ENCODE measurements at regions not wholly inside any gene's neighbourhood (a gene's known extent, or its start where the extent isn't known, plus 50 kb on each side); places are given as distances from the start of the nearest gene placed in this dataset.
"Not testable (repeated sequence)": the region's sequence is repeated elsewhere in the genome, so short reads cannot be mapped to it uniquely, and the experiment has no call there.

DNA sequence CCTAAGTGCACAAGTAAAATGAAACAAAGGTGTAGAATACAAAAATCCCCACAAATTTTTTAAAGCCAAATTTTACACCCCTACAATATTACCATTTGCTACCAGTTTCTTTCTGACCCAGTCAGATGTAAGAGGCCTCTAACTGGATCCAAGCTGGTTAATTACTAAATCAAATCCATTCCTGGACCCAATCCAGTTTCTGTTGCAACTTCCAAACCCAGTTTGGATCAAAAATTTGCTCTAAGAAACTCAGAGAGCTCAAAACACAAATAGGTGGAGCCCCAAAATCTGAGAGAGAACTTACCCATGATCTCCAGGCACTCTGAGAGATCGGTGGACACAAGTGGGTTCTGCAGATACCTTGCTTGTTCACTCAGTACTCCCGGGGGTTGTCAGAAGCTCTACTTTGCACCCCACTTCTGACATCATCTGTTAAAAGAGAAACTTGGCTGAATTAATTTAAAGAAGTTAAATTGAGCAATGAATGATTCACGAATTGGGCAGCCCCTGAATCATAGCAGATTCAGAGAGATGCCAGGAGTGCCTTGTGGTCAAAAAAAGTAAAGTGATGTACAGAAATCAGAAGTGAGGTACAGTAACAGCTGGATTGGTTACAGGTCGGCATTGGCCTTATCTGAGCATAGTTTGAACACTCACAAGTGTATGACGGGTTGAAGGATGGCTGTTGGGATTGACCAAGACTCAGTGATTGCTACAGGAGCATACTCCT, 448.0 kb downstream of the KCNT2 start:
- no peak for DNase-seq (ENCODE audit: low read depth)

DNA sequence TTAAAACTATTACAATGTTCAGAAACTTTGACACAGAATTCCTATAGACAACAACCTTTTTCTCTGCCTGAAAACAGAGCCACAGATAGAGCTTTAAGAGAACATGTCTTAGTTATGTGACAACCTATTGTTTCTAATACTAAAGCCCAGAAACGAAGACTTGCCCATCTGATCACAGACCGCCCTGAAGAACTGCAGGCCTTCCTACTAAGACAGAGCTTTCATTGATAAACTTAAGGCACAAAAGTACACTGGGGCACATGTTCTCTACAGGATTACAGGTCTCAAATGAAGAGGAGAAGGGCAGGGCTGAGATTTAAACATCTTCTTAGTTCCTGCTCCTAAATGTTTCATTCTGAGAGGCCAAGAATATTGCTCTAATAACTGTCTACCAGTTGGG, 452.7 kb downstream of the KCNT2 start:
- no peak for DNase-seq (ENCODE audit: low read depth)

DNA sequence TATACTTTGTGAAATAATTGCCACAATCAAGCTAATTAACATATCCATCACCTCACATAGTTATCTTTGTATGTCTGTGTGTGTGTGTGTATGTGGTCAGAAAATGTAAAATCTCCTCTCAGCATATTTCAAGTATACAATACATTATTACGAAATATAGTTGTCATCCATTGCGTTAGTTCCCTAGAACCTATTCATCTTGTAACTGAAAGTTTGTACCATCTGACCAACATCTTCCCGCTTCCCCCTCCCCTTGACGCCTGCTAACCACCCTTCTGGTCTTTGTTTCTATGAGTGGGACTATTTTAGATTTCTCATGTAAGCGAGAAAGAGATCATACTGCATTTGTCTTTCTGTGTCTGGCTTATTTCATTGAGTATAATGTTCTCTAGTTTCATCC, 455.3 kb downstream of the KCNT2 start:
- no peak for DNase-seq (ENCODE audit: low read depth)

DNA sequence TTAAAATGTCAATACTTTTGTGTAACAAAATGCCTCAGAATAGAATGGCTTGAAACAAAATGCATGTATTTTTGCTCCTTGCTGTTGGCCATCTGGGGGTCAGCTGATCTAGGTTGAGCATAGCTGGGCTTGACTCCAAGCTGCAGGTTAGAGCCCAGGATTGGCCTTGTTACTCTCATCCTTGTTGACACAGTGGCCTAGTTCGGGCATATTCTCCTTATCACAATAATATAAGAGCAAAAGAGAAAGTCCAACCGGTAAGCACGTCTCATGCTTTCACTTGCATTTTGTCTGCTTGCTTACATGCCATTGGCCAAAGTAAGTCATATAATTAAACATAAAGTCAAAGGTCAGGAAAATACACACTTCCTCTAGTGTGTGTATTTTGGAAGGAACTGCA, 456.2 kb downstream of the KCNT2 start:
- DNase-seq (ENCODE audit: low read depth): no peak

DNA sequence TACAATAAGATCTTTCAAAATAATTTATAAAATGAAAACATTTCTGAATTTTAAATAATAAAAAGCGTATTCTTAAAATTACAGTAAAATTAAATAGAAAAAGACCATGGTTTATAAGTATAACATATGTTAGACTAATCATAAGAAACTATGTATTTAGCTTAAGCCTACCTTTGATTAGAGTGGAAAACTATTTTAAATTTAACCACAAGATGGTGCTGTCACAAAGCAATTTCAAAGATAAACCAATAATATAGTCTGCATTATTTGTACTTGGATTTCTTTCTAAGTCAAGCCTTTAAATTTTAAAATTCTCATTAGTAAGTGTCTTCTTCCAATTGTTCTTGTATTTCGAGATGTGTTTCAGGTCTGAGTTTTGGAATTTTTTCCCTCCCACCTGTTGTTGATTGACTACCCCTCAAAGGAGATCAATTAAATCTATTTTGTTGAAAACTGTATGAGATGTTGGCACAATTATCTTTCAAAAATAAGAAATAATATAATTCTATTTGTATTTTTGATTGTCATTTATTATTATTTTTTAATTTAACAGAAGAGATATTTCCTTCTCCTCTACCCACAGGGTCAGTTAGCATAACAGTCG, 459.8 kb downstream of the KCNT2 start:
- no peak for DNase-seq (ENCODE audit: low read depth)

DNA sequence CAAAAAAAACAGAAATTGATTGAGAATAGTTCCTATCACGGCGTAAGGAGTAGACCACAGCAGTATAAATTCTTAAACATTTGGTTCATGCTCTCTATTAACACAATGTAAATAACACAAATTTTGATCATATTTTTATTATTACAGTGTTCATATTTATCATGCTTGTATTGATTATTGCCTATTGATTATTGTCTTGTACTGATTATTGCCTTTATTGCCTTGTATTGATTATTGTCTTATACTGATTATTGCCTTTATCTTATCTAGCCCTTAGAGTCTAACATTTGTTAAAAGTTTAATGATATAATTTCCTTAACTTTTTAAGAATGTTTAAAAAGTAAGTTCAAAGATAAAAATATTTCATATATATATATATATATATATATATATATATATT, 460.7 kb downstream of the KCNT2 start:
- DNase-seq (ENCODE audit: low read depth): no peak

DNA sequence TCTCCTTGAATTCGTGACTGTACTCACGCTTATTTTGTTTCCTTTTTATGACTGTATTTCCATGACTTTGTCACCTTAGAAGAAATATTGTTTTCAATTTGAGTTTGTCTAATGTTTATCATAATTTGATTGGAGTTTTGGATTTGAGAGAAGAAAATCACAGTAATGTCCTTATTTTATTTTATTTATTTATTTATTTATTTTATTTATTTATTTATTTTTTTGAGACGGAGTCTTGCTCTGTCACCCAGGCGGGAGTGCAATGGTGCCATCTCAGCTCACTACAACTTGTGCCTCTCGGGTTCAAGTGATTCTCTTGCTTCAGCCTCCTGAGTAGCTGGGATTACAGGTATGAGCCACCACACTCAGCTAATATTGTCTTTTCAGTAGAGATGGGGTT, 463.1 kb downstream of the KCNT2 start:
- not testable (repeated sequence) for DNase-seq (ENCODE audit: low read depth)

DNA sequence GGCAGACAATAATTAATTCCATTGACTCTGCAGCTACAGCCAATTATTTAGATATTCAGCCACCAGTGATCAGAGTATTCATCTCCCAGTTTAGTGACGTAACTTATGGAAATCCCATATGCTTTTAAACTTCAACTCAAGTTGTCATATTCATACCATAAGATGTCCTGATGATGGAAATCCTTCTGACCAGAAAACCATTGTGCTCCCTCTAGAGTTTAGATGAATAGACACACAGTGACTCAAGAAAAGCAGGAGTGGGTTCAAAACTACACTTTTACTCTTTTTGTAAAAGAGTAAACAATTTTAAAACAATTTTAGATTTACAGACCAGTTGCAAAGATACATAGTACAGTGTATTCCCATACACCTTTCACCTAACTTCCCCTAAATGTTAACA, 463.7 kb downstream of the KCNT2 start:
- no peak for DNase-seq (ENCODE audit: low read depth)

DNA sequence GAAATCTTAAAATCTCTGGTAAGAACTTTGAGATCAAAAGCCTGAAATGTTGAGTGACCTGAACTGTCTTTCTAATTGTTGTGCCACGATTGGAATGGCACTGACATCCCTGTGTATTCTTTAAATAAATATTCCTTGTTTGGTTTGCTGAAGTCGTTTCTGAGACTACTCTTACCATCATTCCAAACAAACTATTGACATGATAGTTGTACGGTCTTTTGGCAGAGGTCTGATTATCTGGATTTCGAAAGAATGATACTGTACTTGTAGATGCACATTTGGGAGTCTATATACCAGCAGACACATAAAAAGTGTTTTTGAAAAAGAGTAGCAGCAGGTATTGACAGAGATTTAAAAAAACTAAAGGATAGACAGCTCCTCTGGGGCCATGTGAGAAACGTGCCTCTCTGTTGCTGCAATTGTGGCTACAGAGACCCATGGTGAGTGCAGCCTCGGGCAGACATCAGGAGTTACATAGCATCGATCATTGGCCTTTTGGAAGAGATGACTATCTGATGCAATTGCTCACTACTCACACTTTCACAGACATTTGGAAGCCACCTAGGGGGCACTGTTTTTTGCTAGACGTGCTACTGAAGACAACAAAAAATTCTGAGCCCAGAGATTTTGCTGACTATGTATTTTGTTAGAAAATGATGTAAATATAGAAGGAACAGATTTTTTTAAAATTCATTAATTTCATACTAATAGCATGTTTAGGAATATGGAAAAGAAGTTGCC, 464.5 kb downstream of the KCNT2 start:
- no peak for DNase-seq (ENCODE audit: low read depth)

DNA sequence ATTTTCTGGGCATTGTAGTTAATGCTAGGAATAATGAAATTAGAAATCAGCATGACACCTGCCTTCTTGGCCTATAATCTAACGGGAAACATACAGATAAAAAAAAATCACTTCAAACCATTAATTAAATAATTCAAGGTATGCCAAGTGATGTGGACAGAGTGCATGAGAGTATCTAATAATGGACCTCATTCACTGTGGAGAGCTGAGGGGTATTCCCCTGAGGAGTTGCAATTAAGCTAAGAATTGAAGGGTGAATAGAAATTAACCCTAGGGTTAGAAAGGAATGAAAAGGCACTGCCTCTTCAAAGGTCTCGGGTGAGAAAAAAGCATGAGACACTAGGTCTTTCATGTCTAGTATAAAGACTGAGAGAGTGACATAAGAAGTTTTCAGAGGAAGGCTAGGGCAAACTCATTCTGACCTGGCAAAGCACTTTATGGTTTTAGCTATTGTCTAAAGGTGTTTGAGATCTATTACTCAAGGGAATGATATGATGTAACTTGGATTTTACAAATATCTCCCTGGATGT, 466.1 kb downstream of the KCNT2 start:
- no peak for DNase-seq (ENCODE audit: low read depth)

DNA sequence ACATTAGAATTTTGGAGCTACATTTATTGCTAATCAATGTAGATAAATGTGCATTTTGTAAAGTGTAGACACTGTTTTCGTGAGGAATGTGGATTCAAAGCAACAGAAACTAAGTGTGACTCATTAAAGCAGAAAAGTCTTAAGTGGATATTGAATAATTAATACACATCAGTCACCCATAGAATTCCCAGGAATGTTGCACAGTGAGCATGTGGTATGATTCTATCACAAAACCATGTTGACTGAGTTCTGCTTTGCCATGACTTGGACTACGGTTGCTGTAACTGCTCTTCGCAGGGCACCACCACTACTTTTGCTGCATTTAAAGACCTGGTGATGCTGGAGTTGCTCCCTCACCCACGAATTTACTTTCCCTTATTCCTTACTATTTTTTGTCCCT, 471.8 kb downstream of the KCNT2 start:
- DNase-seq (ENCODE audit: low read depth): no peak

DNA sequence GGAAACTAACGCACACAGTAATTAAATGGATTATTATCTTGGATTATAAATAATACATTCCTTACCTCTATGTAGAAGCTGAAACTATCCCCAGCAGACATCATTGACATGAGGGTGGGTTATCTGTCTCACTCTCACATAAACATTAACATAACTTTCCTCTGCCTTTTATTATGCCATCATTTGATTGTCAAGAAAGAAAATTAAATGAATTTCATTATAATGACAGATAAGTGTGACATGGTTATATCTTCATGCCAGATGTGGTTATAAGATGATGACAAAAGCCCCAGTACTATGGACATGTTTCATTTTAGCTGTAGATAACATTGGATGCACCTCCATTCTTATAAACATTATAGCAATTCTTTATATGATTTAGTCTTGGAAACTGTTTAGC, 476.5 kb downstream of the KCNT2 start:
- no peak for DNase-seq (ENCODE audit: low read depth)

DNA sequence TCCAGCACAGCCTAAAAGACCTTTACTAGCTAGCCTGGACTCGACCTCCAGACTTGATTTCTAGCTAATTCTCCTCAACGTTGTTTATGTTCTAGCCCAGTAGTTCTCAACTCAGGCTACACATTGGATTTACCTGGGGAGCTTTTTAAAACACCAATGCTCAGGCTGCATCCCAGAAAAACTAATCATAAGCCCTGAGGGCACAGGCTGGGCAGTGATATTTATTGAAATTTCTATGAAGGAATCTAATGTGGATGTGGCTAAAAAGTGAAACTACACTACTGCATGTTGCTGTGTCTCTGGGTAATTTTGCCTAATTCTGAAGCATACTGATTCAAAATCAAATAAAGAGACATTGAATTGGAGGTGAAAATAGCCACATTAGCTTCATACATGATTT, 479.4 kb downstream of the KCNT2 start:
- no peak for DNase-seq (ENCODE audit: low read depth)

DNA sequence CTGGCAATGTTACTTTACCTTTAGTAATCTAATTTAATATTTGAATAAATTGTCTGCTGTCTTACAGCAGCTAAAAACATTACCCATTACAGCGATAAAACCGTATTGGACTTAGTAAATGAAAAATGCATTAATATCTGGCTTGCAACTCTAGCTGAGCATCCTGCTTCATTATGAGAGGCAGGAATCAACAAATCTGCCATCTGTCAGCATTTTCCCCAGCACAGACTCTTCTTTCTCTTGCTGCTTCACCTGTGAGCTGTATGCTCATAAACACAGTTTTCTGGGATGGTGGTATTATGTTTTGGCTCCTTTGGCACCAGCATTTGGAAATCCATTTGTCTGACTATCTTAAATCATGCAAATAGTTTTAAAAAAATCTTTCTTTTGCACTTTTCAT, 487.1 kb downstream of the KCNT2 start:
- DNase-seq (ENCODE audit: low read depth): no peak

DNA sequence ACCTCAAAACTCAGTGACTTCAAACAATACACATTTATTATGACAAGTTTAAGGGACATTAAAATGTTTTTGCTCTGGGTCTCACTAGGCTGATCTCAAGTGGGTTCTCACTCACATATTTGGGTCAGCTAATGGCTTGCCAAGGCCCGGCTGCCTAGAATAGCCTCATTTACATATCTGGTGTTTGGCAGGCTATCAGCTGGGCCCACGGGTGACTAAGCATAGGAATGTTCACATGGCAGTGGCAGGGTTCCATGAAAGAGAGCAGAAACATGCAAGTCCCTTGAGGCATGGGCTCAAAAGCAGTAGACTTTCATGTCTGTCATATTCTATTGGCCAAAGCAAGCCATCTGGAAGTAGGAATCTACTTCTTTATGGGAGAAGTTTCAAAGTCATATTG, 492.6 kb downstream of the KCNT2 start:
- no peak for DNase-seq (ENCODE audit: low read depth)

DNA sequence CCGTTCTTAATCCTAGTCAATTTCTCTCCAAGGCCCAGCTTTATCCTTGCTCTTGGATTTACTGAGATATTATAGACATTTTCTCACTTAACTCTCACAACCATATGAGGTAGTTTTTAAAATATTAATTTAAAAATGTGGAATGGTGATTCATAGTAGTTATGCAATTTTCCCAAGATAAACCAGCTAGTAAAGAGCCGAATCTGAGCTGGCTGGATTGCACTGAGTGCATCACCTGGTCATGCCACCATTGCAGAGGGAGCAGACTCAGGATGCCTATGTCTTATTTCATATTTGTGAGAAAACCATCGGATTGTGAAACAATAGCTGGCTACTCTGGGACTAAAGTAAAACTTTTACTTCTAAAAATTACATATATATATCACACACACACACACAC, 494.0 kb downstream of the KCNT2 start:
- no peak for DNase-seq (ENCODE audit: low read depth)

DNA sequence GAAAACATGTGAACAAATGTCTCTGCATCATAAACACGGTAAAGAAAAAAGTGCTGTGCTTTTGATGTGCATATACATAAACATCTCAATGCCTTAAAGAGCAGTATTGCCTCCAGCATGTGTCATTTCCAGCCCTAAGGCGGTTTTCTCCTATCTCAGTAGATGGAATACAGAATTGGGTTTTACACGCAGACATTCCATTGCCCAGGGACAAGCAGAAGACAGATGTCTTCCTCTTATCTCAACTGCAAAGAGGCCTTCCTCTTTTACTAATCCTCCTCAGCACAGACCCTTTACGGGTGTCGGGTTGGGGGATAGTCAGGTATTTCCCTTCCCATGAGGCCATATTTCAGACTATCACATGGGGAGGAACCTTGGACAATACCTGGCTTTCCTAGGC, 499.2 kb downstream of the KCNT2 start:
- not testable (repeated sequence) for DNase-seq (ENCODE audit: low read depth)

DNA sequence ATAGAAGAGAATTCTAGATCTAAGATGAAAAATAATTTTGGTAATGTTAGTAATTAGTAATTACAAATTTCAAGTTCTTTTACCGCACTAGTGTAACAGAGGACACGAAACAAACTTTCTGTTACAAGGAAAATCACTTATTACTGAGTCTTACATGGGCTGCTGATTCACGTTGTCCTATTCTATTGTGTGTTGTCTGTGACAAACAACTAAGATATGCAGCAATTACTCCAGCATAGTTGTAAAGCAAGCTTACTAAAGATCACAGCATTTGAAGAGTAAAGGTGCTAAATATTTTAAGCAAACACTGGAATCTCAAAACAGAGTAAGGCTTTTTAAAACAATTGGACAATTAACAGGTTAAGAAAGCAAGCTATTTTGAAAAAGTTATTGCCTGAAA, 502.3 kb downstream of the KCNT2 start:
- DNase-seq (ENCODE audit: low read depth): no peak

DNA sequence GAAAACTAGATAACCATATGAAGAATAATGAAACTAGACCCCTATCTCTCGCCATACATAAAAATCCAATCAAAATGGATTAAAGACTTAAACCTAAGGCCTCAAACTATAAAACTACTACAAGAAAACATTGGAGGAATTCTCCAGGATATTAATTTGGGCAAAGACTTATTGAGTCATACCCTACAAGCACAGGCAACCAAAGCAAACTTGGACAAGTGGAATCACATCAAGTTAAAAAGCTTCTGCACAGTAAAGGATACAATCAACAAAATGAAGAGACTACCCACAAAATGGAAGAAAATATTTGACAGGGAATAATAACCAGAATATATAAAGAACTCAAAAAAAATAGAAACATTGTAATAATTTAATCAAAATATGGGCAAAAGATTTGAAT, 505.4 kb downstream of the KCNT2 start:
- DNase-seq (ENCODE audit: low read depth): no peak

DNA sequence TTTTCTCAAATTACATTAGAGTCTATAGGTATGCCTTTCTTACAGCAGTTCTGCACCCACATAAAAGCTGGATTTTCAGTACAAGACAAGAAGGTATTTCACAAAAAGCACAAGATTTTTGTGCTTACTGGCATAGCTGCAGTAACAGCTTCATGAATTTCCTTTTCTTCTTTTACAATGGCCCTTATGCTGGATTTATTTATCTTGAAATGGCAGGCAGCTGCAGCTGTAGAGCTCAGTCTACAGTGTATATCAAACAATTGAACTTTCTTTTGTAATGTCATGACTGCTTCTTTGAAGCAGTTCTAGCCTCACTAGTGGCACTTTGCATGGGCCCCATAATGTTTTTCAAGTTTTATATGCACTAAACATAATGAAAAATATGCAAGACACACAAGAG, 510.2 kb downstream of the KCNT2 start:
- DNase-seq (ENCODE audit: low read depth): no peak

DNA sequence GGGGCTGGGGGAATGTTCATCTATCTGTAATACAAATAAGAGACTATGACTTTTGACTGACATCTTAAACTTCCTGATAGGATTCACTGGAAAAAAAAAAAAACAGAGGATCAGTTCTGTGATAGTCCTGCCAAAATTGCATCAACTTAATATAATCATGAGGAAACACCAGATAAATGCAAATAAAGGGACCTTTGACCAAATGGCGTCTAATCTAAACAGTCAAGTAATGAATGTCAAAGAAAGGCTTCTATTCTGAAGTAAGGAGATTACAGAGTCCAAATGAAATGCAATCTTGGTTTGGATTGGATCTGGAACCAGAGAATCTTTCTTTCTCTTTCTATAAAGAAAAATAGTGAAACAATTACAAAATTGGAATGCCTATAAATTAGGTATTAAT, 513.4 kb downstream of the KCNT2 start:
- no peak for DNase-seq (ENCODE audit: low read depth)

DNA sequence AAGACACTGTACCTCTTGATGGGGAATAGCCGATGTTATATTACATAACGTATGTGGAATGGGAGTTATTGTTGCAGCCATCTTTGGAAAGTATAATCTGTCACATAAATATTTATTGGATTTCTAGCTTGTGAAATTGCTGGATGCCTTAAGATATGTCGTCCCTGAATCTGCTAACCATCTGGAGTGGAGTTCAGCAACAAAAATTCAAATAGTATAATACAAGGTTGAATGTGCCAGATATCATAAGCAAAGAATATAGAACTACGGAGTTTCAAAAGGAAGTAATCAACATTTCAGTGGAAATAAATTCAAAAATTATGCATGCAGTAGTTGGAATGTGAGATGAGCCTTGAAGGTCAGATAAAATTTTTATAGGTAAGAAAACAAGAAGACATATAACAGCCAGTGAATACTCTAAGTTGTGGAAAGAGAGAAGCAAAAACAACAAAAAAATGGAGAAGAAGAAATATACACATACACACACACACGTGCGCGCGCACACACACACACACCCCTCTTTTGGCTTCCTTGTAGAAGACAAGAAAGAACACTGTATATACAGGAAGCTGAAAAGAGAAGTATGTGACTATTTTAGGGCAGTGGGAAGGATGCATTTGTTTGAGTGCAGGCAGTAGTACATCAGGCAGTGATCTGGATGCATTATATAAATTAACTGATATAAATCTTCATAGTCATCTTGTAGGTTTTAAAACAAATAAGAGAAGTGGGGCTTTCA, 516.7 kb downstream of the KCNT2 start:
- DNase-seq (ENCODE audit: low read depth): no peak

All from T follicular helper cell (primary cell).